NCI-H748 treated with DMSO at 0.1 percent for 48 hours (cell line): ENCODE measurements at regions not wholly inside any gene's neighbourhood (a gene's known extent, or its start where the extent isn't known, plus 50 kb on each side); places are given as distances from the start of the nearest gene placed in this dataset.
"Not testable (repeated sequence)": the region's sequence is repeated elsewhere in the genome, so short reads cannot be mapped to it uniquely, and the experiment has no call there.

Source experiments
- DNase-seq: peaks from one replicate; lab custom pipeline; 2025; lab: John Stamatoyannopoulos, UW

DNA sequence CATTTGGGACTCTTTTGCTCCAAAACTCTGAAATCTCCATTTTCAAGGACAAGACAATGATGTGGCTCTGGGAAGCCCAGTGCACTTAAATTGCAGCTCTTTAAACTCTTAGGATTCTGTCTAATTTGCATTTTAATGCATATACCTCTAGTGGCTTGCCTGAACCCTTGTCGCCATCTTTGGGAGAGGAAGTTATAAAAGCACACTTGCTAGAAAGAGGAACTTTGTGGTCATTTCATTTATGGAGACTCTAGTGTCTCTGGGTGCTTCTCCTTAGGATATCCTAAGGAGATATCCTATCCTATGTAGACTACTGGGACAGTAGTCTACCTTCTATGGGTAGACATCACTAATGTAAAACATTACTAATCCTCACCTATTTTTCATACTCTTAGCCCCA is 77.3 kb upstream of the SLC1A3 start:
- no peak for DNase-seq

DNA sequence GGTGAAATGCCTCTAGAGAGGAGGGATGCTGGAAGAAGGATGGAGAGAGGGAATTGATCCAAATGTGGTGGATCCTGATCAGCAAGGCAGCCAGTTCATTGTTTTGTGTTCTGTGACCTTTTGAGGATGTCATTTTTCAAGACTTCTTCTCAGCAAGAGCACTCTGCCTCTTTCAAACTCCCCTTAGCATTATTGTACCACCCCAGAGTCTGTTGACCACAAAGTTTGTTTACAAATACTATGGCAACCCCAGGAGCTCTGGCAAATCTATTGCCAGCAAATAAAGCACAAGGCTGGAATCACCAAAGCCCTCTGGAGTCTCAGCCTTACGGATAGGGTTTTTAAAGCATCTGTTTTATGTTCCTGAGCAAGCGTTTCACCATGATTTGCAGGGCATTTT is 76.2 kb upstream of the SLC1A3 start:
- no peak for DNase-seq

DNA sequence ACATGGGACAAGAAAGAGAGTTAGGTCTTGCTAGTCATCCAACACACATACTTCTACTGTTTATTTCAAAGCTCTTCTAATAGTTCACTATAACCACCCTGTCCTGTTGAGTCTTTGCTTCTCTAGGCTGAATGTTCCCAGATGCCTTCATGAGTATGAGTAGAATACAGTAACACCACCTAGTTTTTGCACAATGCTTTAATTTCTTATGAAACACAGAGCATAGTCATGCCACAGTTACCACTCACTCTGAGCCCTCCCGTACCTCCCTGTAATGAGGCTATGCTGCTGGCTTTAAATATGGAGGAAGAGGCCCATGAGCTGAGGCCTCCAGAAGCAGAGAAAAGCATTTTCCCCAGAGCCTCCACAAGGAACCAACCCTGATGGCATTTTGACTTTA is 75.0 kb upstream of the SLC1A3 start:
- DNase-seq = no peak

DNA sequence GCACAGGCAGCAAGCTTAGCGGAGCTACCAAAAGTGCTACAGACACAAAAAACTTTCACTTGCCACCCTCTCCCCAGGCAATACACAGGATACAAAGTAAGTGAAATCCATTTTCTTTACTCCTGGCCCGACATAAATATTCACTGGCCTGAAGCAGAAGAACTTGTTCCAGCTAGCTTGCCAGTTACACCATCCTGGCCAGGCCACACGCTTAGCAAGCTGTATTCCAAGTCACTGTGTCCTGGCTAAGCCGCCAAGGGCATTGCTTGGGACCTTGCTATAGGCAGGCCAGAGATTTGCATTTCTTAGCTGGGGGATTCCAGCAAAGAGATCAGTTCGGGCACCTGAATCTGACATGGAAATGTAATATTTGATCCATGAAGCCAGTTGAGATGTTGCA is 71.0 kb upstream of the SLC1A3 start:
- DNase-seq = no peak

DNA sequence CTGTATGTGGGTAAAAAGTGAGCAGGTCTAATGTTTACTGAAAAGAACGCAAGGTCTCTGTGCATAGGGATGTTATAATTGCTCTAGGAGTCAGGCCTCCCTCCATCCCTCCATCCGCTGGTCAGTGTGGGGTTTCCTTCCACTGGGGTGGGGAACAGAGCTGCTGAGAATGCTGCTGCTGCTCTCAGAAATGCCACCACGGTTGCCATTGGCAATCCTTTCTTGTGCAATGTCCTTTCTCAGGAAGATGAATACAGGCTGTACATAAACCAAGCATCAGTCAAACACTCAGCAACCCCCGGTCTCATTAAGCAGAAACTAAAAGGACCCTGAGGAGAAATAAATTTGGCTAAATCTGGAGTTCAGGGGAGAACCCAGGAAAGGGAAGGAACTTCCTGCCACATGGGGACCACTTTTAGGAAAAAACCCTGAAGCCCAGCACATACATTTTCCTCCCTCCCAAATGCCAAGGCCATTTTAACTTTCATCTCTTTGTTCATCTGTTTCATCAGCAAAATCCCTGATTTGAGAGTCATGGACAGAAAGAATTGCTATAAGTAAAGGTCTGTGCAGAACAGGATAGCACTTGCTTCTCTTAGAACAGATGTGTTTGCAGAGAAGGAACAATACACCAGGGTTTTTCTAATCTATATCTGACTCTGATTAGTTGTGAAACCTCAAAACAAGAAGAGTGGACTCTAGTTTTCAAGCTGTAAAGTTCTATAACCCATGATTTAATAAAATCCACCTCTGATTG is 70.4 kb upstream of the SLC1A3 start:
- DNase-seq = no peak

DNA sequence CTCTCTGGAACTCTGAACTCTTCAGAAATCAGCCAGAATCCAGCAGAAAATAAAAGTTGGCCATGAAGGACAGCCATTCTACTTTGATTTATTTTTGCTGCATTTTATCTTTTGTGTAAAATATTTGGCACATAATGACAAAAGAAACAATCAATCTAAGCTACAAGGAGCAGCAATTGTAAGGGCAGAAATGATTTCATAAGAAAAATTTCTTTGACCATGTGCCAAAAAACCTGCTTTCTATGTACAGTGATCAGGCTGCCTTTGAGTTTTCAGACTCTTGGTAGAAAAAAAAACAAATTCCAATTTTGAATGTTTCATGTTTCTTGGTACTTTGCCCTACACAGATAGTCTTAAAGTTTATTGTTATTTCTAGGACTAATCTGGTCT is 69.8 kb upstream of the SLC1A3 start:
- DNase-seq = no peak

DNA sequence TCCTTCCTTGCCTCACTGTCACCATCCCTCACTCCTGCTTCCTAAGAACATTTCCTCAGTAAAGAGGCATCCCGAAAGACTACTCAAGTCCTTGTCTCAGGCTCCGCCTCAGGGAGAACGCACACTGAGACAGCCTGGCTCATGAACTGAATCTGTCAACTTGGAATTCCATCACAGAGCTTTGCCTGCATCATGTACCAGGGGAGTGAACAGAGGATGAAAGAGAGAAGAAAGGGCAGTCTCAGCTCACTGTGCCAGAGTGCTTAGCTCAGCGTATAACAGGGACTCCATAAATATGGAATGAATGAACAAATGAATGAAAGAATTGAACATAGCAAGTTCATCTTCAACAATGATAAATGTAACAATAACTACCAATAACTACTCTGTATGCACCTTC is 68.7 kb upstream of the SLC1A3 start:
- no peak for DNase-seq

DNA sequence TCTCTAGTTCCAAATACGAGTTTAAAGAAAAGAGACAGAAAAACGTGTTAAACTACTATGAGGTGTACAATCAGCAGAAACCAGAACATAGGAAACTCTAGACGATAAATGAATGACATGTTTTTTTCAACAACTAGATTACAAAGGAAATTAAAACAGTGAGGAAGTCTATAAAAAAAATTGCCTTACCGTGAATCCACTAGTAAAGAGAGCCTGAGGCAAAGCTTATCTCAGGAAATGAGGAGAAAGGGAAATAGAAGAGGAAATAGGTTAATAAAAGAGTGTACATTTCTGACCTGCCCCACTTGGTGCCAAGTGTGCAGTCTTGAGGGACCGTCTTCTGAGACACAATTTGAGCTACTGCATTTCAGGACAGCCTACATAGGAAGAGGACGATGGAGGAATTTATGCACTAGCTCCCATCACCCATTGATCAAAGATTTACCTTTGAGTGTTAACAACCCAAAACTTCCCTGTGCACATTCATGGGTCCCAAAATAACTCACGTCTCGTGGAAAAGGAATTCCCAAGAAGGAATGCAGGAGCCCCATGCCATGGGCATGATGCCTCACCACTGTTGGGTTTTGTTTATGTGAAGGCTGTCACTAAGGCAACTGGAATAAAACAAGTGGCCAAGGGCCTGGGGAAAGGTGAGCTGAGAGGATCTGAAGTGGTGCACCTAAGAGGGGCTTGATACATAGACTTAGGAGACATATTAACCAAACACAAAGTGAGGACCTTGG is 53.6 kb upstream of the SLC1A3 start:
- no peak for DNase-seq

DNA sequence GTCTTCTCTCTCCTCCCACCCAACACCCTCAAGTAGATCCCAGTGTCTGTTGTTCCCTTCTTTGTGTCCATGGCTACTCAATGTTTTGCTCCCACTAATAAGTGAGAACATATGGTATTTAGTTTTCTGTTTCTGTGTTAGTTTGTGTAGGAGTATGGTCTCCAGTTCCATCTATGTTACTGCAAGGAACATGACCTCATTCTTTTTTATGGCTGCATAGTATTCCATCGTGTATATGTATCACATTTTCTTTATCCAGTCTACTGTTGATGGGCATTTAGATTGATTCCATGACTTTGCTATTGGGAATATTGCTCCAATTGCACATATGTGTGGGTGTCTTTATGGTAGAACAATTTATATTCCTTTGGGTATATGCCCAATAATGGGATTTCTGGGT is 51.4 kb upstream of the SLC1A3 start:
- DNase-seq = not testable (repeated sequence)
